ENCODE measurements at regions not wholly inside any gene's neighbourhood (a gene's known extent, or its start where the extent isn't known, plus 50 kb on each side); places are given as distances from the start of the nearest gene placed in this dataset.

DNA sequence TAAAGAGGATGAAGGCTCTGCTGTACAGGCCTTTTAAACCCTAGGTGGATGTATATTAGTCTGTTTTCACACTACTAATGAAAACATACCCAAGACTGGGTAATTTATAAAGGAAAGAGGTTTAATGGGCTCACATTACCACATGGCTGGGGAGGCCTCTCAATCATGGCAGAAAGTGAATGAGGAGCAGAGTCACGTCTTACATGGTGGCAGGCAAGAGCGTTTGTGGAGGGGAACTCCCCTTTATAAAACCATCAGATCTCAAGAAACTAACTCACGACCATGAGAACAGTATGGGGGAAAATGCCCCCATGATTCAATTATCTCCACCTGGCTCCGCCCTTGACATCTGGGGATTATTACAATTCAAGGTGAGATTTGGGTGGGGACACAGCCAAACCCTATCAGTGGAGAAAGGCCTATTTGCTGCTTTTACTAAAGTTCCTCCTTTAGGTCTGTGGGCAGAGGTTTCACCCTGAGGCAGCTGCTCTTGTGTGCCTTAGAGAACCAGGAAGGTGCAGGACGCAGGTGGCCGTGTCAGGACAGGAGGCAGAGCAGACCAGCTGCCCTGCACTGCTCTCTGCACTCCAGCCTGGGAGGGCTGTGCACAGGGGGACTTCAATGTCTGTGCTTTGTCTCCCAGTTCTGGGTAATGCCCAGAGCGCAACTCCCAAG lies 178.8 kb upstream of the HDAC4 start:
- DNase-seq: no peak

DNA sequence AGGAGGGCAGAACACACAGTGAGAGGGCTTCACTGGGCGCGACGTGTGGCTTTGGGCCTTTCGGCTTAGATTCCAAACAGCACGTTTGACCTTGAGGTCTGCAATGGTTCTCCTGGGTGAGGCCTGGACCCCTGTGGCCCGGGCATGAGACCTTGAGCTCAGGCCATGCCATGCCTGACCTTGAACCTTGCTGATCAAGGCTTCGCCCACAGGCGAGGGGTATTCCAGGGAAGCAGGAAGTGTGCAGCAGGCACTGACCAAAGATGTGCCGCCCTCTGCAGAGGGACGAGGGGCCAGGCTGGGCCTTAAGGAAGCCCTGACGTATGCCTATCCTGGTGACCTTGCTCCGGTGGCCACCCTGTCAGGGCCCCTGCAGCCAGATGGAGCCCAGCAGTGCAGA lies 178.3 kb upstream of the HDAC4 start:
- no peak for DNase-seq

DNA sequence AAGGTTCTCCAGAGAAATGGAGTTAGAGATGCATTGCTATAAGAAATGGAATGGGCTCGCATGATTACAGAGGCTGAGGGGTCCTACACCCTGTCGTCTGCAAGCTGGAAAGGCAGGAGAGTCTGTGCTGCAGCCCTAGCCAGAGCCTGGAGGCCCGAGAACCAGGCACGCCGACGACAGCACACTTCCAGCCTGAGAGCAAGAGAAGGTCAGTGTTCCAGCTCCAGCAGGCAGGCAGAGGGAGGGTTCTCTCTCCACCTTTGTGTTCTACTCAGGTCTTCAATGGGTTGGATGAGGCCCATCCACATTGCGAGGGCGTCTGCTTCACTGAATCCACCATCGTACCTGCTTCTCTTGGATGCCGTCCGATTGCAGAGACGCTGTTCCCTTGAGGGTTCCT lies 177.6 kb upstream of the HDAC4 start:
- no peak for DNase-seq

DNA sequence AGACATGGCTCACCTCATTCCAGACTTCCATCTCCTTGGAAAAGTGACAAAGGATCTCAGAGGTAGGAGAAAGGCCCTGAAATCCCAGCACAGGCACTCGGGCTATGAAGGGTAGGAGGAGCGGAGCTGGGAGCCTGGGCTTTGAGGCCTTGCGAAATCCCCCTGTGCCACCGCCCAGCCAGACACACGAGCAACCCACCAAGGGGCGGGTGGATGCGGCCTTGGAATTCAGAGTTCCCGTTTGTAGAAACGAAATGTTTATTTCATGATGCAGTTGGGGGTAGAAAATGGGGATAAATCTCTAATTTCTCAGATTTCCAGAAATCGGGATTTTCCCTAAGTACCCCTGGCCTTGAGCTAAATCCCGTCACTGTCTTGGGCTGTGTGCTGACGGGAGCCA lies 177.1 kb upstream of the HDAC4 start:
- DNase-seq: no peak

DNA sequence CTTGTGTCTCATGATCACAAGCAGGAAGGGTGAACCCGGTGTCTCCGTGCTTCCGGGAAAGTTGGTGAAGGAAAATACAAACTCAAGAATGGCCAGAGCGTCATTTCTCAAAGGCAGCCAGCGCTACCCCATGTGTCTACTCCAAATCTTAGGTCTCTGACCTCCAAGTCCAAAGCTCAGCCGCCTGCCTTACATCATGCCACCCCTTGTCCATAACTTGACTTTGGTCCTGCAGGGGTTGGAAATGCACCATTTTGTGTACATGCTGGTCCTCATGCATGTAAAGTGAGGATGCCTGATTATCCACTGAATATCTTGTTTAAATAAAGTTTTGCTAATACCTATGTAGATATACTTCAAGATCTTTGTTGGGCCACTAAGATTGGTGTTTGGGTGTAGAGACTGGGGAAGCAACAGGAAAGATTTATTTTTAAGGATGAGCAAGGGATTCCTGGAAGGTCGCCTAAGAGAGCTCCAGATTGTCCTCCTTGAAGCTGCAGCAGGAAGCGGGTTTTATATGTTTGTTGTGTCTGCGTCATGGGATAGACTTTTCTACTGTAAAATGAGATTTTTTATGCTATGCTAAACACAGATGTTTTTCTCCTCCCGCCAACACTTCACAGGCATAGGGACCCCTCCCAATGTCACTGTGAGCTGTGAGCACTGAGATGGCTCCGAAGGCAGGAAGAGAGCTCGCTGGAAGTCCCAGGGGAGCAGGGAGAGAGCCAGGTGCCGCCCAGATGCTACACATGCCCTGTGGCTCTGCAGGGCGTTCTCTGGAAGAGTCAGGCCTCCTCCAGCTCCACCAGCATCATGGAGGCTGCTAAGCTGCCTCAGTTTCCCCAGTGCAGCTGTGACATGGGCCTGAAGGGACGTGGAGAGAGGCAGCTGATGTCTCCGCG lies 176.2 kb upstream of the HDAC4 start:
- DNase-seq: no peak

DNA sequence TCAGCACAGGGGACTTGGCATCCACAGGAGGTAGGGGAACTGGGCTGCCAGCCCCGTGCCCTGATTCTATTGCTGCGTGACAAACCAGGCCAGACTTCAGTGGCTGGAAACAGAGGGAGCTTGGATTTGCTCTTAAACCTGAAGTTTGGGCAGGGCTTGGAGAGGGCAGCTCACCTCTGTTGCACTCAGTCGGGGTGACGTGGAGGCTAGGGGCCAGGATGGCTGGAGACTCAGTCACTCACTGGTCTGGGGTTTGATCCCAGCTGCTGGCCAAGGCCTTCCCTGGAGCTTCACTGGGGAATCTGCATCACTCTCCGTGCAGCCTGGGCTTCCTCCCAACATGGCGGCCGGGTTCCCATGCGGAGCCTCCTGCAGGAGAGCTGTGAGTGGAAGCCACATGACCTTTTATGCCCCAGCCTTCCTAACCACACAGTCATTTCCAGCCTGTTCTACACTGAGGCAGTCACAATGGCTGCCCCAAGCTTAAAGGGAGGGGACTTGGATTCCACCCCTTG lies 175.2 kb upstream of the HDAC4 start:
- DNase-seq: no peak

DNA sequence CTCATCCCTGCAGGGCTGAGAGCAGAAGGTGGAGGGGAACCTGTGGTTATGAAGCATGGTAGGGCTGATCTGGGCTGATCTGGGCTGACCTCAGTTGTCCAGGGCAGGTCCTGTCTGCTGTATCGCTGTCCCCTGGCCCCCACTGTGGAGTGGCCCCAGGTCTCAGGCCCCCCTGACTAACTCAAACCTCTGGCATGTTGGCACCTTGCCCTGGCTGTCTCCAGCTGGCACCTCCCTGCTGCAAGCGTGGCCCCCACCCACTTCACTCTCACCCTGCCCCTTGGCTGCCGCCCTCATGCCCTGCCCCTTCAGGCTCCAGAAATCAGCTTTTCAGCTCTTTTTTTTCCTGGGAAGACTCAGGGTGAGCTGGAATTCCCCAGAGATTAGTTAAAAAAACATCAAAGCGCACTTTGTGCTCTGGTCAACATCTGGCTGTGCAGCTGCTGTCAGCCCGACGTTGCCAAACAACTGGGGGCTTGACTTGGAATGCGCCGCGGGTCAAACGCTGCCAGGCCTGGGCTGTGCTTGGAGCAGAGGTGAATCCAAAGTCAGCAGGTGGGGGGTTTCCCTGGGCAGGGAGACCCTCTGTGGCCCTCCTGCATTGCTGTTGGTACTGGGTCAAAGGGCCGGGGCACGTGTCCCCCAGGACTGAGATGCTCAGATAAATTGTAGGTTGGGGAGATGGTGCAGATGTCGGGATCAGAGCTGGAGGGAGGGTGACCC lies 173.8 kb upstream of the HDAC4 start:
- DNase-seq: no peak

DNA sequence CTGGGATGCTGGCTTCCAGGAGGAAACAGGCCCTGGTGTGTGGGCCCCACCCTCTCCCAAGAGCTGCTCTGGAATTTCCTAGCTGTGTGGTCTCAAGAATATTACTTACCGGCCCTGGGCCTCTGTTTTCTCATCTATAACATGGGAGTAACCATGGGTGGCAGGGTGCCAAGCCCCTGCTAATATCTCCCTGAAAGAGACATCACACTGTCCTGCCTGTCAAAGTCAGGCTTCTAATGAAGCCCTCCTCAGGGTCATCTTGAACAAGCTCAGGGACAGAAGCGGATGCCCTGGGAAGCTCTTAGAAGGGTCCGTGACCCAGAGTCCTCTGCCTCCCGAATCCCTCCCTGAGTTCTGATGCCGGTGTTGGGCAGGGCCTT lies 173.2 kb upstream of the HDAC4 start:
- DNase-seq: no peak

DNA sequence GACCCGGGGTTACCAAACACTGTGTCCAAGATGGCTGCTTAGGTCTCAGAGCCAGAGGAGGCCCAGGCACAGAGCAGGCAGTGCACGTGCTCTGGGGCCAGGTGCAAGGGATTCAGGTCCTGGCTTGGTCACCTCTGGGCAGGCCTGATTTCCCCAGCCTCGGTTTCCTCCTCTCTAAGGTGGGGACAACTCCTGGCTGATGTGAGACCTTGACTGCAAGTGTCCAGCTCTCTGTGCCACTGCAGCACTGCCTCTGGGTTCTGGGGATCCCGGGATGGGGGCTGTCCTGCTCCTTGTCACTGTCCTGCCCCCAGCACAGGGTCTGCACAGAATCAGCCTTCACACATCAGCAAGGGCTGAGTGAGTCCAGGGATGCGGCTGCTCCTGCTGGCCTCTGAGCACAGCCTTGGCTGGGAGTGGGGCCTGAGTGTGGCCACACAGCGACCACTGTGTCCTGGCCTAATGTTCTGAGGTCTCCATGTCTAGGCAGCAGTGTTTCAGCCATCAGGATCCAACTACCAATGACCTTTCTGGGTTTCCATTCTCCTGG lies 170.2 kb upstream of the HDAC4 start:
- DNase-seq: no peak

DNA sequence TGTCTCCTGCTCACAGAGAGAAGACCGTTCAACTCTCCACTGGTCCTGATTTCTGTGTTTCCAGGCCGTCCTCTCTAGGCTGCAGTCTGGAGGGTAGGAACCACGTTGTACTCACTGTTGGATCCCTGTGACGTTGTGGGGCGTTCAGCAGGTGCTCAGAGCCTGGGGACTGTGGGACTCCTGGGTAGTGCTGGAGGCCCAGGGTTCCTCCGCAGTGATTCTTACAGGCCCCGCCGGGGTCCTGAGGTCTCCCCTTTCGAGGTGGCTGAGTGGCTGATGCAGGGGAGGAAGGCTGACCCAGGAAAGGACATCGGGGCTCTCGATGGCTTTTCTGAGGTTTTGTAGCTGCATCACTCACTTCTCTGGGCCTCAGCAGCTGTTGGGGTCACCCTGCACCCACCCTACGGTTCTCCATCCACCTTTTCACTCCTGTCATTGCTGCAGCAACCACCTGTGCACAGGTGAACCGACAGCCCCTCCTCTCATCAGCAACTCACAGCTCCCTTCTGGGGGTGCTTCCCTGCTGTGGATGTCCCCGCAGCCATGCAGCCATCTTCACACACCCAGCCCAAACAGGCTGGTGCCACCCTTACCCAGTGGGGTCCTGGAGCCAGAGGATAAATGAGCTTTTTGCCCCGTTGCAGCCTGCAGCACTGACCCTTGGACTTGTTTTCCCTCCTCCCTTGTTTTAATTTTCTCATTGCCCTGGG lies 169.6 kb upstream of the HDAC4 start:
- no peak for DNase-seq

DNA sequence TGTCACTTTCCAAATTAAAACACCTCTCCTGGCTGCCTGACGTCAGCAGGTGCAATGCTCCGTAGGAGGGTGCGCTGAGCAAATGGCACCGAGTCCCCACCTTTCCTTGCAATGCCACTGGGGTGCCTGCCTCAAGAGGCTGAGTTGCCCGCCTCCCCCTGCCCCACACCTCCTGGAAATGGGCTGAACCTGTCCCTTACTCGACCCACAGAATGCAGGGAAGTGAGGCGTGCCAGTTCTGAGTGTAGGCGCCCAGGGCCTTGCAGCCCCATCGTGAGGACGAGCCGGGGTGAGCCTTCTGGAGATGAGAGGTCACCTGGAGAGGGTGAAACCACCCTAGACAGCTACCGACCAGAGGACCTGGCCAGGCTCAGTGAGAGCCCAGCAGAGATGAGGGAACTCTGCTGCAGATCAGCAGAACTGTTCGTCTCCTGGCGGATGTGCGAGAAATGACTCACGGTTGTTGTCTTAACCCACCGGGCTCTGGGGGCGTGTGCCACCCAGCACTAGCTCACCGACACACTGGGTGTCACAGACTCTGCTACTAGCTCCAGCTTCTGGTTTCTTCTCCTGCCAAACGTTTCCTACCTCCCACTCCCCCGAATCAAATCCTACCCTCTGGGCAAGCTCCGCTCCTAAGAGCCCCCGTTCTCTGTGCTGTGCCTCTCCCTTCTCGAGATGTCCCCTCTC lies 168.7 kb upstream of the HDAC4 start:
- DNase-seq: no peak

DNA sequence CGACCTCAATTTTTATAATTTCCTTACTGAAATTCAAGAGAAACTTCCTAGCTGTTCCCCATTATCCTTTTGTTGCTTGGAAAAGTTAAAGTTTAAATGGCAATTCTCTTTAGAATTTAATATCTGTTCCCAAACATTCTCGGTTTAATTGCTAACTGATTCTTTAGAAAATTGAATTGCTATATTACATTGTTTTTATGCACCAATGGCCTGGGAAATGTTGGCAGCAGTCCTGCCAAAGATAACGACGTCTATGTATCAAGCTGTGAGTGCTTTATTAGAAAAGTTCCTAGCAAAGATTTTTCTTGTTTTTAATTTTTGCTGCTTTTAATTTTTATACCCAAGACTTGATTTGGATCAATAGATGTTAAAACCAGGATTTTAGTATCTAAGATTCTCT lies 167.8 kb upstream of the HDAC4 start:
- DNase-seq: no peak

DNA sequence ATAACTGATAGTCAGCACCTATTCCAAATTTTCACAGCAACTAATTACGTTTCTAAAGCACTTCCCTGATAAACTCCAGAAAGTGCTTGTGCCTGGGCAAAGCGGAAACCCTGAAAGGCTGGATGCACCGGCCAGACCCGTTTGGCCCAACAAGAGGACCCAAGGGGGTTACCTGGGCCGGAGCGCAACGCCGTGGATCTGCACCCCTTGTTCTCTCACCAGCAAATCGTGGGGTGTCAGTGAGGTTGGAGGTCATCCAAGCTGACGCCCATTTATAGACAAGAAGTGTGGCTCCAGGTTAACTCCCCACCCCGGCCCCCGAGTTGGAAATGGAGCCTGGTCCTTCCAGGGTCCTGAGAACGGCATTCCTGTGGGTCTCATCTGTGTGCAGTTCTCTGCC lies 167.0 kb upstream of the HDAC4 start:
- no peak for DNase-seq

DNA sequence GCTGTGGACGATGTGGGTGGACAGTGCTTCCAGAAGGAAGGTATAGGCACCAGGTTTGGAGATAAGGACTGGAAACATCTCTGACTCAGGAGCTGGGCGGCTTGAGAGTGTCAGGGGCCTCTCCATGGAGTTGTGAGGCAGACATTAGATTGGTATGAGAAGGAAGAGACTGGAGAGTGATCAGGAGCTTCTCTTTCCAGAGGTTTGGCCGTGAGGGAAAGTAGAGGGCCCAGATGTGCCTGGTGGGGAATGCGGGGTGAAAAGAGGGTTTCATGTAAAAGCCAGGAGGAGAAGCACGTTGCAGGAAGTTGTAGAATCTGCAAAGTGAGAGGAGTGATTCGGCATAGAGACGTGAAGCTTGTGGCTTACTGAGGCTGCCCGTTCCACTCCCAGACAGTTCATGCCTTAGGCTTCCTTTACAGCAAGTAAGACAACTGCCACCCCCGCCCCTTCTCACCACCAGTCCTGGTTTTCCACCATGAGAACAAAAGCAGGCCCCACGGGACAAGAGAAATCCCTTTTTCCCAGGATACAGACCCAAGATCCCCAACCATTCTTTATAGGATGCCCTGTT lies 166.3 kb upstream of the HDAC4 start:
- no peak for DNase-seq

DNA sequence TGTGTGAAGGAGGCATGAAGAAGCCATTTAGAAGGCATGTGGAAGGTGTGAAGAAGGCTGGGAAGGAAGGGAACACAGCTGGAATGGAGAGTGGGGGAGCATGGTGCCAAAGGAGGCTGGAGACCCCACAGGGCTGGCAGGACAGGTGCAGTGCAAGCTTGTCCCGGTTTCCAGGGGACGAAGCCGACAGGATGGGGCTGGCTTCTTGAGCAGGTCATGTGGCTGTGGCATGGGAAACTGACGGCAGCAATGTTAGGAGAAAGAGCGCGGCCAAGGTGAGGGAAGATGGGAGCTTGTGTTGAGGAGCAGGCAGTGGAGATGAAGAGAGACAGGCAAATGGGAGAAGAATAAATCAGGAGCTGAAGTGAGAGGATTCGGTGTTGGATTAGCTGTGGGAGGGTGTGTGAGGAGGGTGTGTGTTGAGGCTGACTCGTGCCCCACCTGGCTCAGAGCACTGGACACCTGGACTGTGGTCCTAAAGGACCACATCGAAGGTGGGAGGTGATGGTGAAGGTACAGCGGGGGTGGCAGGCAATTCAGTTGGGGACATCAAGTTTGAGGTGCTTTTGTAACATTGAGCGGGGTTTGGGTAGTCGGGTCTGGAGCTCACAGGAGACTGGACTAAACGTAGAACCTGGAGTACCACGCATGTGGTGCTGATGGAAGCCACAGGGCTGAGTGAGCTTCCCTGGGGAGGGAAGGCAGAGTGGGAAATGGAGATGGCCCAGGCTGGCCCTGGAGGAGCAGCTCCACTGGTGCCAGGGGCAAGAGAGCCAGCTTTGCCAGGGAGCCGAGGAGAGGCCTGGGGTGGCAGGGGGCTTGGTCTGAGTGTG lies 165.6 kb upstream of the HDAC4 start:
- DNase-seq: no peak

DNA sequence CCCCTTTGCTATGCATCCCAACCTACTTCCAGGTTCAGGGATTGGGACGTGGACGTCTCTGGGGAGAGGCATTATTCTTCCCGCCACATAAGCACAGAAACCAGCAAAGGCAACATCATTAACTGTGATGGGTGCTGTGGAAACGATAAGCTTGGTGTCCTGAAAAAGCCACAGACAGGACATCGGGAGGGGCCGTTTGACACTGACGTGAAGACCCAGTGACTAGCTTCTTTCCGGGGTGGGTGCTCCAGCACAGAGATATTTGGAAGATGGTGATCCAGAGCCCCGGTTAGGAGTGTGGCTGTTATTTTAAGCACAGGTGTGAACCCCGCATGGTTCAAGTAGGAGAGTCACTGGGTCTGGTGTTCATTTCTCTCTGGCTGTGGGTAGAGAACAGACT lies 163.8 kb upstream of the HDAC4 start:
- no peak for DNase-seq

DNA sequence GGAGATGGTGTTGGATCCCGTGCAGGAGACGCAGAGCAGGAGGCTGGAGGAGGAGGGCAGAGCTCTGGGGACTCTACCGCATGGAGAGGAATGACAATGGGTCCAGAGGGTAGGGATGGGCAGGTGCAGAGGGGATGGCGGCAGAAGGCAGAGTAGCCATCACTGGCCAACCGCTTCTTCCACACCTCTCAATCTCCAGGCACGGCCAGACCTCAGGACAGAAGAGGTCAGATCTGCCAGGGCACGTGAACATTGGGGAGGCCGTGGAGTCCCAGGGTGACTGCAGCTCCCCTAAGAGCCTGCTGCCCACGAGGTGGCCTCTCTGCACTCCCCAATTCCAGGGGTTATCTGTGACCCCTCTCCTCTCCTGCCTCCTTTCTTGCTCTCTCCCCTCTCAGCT lies 162.7 kb upstream of the HDAC4 start:
- no peak for DNase-seq

DNA sequence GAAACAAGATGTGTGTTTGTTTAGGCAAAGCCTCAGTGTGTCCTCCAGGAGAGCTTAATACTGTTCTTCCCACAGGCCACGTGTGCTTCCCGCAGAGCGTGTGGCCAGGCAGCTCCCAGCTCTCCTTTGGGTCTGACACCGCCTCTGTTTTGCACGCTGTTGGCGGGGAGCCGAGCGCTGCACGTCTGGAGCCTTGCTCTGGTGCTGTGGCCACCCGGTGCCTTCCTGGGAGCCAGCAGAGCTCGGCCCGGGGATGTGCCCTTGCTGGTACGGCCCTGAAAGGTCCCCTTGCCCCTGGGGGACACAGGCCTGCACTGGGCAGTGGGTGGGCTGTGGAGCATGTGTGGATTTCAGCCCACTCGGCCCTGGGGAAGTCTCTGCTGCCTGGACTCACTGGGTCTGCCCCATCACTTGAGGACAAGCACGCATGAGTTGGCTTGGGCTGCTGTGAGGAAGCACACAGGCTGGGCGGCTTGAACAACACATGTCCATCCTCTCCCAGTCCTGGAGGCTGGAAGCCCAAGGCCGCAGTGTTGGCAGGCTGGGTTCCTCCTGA lies 160.7 kb upstream of the HDAC4 start:
- no peak for DNase-seq

DNA sequence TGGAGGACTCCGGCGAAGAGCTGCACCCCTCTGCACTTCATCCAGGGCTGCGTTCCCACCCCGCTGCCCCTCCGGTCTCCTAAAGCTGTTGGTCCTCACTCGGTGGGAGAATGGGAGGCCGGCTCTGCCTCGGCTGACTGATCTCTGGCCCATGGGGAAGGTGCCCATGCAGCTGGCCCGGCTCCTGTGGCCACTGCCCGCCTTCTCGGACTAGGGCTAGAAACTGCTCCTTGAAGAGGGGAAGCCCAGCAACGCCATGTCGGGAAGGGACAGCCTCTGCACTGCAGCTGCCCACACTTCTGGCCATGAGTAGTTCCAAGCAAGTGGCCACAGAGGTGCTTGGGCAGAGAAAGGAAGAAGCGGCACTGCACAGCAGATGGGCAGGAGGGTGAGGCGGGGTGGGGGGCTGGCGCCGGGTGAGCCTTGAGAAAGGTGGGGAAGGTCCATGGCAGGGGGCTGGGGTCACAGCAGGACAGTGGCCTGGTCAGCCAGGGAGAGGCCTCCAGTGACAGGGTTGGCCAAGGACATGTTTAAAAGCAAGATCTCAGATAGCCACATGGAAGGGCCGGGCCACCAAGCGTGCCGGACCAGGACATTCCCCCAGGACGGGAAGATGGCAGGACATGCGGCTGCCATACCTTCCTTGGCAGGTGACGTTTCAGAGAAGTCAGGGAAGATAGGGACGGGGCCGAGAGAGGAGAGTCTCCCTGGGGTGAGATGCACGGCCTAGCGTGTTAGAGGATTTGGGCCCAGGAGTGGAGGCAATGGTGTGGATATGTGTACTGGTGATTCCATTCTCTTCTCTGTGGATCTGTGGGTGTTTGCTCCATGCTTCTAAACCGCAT lies 158.8 kb upstream of the HDAC4 start:
- no peak for DNase-seq

DNA sequence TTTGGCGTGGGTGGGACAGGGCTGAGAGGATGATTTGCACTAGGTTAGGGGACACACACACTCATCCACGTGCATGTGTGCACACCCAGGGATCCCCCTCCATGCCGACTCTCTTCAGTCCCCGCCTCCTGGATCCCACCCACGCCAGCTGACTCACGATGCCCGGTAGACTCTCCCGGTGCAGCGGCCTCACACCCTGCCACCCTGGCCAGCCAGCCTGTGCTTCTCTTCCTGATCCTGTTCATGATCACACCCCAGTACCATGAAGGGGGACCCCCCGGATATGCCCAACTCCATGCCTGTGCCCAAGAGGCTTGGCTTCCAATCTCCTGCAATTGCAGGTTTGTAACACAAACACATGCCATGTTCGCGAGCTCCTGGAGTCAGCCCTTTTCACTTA lies 157.8 kb upstream of the HDAC4 start:
- DNase-seq: no peak
